GM18907 (cell line): ENCODE measurements at regions not wholly inside any gene's neighbourhood (a gene's known extent, or its start where the extent isn't known, plus 50 kb on each side); places are given as distances from the start of the nearest gene placed in this dataset.

Source experiments
- ATAC-seq: cut with Tn5 transposase; IDR thresholded peaks from one replicate; pipeline ENCODE4 v1.9.1; 2021; ENCODE audit warnings: mild to moderate bottlenecking, moderate library complexity; ENCODE audit not compliant: unreplicated experiment

DNA sequence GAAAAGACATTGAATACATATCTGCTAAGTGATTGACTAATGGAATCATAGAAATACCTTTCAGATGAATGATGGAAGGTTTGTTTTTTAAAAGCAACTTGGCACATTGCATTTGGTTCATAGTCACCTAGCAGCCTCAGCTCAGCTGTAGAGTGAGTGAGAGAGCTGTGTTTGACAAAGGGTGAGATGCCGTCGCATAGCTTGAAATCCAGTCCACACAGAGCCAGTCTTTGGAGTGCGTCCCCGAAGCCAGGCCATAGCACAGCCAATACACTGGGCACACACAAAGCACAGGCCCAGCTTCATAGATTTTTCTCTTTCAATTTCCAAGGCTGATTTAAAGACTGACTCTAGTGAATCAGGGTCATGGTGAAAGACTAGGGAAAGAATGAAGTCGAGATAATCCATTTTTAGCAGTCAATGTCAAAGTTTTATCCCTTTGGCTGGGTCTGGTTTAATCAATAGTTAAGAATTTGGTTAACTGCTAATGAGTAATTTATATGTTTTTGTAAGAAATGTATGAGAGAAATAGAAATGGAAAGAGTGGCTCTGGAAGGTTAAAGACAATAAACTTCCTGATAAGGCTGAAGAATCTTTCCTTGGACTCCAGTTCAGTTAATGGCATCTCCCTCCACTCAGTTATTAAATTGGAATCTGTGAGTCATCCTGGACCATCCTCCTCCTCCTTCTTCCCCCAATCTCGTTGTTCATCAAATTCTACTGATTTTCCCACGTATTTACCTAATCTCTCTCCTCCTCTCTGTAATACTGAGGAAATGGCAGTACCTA is 101.2 kb upstream of the IRF2BP2 start:
- ATAC-seq = no peak

- no peak for ATAC-seq
Measured at GRCh38 chr1:234710381-234710780, 100.4 kb upstream of the IRF2BP2 start.

- no peak for ATAC-seq
Measured at GRCh38 chr1:234709473-234710228, 99.7 kb upstream of the IRF2BP2 start.

DNA sequence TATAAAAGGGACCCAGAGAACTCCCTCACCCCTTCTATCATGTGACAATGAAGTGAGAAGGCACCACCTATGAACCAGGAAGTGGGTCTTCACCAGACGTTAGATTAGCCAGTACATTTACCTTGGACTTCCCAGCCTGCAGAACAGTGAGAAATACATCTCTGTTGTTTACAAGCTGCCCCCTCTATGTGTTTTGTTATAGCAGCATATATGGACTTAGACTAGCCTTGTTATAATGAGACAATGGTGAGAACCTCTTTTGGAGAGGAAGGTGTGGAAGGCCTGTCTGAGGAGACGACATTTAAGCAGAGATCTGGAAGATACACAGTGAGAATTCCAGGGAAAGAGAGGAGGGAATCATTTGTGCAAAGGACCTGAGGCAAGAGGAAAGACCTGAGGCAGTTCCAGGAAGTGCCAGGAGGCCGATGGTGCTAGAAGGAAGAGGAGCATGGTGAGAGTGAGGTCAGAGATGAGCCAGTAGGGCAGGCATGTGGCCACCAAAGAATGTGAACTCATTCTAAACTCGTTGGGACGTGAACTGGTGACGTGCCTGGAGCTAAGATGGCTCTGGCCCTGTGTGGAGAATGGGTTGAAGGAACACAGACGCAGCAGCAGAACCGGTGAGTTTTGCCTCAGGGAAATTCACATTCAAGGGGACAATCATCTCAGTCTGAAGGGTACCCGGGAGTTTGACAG is 98.9 kb upstream of the IRF2BP2 start:
- ATAC-seq = no peak

DNA sequence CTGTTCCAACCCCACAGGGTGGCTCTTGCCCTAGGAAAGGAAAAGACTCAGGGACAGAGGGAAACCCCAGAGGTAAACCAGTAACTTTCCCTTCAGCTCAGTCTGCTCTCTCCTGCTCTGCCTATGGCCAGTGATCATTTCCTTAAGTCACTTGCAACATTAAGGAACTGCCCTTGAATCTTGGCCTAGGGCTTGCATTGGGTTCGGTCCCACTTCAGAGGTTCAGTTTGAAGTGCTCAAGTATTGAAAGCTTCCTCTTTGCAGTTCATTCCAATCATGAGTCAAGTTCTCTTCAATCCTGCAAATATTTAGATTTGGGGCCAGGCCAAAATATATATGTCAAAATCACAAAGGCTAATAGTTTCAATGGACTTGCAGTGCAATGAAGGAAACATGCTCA is 97.7 kb upstream of the IRF2BP2 start:
- ATAC-seq = no peak

DNA sequence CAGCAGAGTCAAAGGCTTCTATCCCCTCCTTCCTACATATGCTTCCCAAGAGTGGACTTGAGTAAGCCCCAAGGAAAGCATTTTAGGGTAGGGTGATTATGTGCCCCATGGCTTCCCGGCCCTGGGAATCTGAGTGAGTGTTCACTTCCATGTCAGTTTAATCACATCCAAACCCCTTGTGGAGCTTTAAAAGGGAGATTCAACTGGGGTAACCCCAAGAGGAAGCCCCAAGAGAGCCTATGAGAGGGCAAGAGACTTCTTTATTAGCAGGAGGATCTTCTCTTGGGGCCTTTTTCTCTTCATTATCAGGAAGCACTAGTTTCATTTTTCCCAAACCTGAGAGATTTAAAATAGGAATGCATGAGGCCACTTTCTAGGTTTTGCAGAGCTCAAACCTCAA is 97.0 kb upstream of the IRF2BP2 start:
- ATAC-seq = no peak

DNA sequence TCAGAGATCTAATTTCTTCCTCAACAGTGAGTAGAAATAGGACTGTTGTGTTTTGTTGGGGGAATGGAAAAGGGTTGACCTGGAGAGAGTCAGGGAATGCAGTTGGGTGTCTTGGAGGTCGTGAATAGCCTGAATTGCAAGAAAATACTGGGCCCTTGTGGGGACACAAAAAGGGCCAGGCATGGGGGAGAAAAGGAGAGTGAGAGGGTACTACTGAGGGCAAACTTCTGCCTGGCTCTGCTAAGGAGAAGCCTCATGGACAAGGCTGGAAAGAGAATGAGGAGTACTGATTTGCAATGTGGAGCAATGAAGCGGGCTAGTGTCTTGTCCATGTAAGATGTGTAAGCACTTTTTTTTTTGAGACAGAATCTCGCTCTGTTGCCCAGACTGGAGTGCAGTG is 96.2 kb upstream of the IRF2BP2 start:
- ATAC-seq = no peak

- no peak for ATAC-seq
Measured at GRCh38 chr1:234705615-234706014, 95.6 kb upstream of the IRF2BP2 start.

DNA sequence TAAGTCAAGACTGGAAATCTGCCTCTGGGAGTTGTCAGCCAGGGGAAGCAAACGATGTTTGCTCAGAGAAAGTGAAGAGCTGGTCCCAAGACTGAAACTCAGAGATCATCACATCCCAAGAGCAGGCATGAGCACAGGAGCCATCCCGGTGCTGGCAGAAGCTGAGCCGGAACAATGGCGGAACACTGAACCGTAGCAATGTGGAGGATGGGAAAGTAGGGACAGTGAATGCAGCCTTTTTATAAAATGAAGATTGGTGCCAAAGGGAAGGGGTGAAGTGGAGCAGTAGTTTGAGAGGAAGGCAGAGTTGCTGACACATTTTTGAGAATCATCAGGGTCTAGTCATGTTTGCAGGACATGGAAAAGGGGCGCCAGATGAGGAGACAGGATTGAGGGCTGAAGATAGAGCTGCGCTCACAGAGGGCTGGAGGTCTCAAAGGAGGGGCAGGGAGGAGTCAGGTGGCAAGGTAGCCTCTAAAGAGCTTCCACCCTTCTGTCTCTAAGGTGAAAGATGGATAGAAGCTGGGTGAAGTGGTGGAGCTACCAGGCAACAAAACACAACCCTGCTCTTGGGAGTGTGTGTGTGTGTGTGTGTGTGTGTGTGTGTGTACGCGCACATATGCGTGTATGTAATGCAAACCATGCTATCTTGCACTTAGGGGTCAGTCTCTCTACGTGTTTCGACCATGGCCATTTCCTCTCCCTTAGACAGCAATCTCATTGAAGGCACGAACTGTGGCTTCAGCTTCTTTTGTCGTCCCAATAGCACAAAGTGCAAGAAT is 94.3 kb upstream of the IRF2BP2 start:
- ATAC-seq = no peak

- no peak for ATAC-seq
Measured at GRCh38 chr1:234702342-234703000, 92.5 kb upstream of the IRF2BP2 start.

DNA sequence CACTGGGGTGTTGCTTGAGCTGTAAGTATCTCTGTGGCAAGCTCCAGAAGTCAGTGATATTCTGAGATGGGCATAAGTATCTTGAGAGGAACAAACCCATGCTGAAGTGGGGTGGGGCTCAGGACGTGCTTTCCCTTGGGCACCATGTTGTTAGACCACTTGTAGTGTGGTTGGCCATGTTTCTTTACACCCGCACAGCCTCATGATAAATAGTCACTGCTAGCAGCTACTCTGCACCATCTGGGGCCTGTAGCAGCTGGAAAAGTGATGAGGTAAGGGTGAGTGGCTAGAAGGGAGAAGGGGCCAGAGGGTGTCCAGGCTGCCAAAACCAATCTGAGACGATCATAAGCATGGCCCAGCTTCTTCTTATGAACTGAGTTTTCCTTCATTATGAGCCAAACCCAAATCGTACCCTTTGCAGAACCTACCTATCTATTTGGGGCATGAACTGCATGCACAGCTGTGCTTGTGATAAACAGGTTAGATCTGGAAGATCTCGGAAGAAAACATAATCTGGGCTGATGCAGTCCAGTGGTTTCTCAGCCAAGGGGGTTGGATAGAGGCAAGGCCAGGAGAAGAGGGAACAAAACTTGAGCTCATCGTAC is 91.9 kb upstream of the IRF2BP2 start:
- ATAC-seq = no peak

- ATAC-seq = peak; percentile 87
Measured at GRCh38 chr1:234699795-234700665, 90.1 kb upstream of the IRF2BP2 start.

- ATAC-seq = no peak
Measured at GRCh38 chr1:234698686-234699085, 88.7 kb upstream of the IRF2BP2 start.

GRCh38 chr1:234697741-234698140 is 87.8 kb upstream of the IRF2BP2 start:
- ATAC-seq = no peak

DNA sequence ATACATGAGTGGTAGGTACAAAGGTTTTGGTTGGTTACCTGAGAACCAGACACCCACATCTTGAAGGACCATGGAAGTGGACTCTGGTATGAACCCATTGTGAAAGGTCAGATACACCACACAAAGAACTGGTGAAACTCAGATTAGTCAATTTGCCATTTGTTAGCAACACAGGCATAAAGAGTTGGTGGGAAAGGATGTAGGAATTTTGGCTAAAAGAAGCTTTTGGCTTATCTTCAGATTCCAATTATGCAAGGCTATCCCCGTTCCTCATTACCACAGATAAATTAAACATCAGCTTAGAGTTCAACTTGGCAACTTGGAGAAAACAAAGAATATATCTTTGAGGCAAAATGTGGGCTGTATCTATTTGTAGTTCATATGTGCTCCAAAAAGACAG is 87.0 kb upstream of the IRF2BP2 start:
- ATAC-seq = no peak

DNA sequence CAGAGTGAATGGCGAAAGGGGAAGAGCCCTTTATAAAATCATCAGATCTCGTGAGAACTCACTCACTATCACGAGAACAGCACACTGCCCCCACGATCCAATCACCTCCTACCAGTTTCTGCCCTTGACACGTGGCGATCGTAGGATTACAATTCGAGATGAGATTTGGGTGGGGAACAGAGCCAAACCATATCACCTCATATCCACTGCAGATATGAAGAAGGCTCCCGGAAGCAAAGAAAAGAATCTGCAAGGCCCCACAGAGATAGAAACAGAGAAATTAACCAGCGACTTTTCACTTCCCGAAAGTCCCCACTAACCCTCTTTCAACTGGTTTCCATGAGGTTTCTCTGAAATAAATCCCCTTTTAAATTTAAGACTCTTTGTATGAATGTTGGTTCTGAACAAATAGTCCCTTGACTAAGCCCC is 86.2 kb upstream of the IRF2BP2 start:
- ATAC-seq = peak; percentile 50

GRCh38 chr1:234694661-234695060 is 84.7 kb upstream of the IRF2BP2 start:
- ATAC-seq = no peak

DNA sequence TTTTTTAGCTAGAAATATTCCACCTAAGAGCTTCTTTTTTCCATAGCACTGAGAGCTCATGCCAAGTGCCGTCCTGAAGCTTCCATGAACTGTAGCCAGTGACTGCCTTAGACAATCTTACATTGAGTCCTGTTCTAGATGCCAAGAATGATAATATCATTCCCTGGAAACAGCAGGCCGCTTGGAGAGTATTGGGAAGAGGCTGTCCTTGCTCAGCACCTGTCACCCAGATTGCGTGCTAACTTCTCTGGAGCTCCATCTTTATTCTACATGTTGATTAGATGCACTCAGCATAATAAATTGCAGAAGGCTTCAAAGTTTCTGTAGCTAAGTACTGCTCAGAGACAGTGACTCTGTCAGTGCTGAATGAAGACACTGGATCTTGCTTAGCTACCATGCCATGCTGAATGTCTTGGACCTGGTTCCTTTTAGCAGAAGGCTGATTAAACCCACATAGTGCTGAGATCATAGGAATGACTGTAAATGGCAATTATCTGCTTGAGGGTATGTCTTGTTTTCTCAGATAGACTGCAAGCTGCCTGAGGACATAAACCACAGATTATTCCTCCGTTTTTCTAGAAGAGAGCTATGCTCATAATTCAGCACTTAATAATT is 83.1 kb upstream of the IRF2BP2 start:
- ATAC-seq = no peak

DNA sequence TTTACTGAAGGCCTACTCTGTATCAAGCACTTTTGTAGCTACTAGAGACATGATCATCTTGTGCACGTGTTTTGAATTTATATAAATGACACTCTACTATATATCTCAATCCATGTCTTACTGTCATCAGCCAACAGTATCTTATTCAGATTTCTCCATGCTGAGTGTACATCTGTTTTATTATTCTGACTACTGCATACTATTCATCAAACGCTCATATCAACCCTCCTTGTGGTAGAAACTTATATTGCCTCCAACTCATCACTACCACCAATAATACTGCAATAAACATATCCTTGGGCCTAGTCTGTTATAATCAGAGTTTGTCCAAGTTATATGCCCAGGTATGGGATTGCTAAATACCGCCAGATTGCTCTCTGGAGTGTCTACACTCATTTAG is 81.6 kb upstream of the IRF2BP2 start:
- no peak for ATAC-seq
